GM19035 (cell line): ENCODE measurements at regions not wholly inside any gene's neighbourhood (a gene's known extent, or its start where the extent isn't known, plus 50 kb on each side); places are given as distances from the start of the nearest gene placed in this dataset.

Source experiments
- ATAC-seq: cut with Tn5 transposase; IDR thresholded peaks from one replicate; pipeline ENCODE4 v1.9.1; 2021; ENCODE audit not compliant: unreplicated experiment

DNA sequence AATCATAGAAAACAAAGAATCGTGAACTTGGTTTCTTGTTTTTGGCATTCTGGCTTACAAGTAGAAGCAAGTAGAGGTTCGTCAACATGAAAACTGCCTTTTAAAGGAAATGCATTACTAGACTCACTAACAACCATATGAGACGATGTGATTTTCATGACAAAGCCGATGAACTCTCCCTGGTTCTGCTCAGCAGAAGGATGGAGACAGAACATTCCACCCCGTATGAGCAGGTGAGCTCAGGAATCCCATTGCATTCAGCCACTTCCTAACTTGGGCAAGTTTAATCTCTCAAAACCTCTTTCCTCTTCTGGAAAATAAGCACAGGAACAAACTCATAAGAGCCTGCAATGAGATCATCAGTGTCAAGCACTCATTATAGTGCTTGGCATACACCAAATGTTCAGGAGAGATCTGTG is 57.4 kb upstream of the SVIL start:
- no peak for ATAC-seq

DNA sequence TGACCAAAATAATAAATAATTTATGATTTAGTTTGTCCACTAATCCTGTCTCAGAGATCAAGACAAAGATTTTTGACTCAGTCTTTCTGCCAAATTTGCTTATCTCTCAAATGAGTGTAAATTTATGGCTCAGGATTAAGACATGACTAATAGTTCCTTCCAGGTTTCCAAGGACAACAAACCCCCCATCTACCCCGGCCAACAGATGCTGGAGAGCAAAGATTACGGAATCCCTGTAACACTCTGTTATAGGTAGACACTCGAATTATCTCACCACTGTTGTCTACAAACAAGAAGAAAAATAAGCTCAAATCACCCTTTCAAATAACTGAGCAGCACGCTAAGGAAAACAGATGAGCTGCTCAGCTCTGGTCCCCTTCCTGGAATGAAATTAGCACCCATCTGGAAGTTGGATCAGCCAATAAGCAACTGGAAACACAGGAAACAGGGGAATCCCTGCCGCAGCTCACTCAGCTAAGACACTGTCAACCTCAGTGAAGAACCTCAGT is 56.8 kb upstream of the SVIL start:
- ATAC-seq: no peak

DNA sequence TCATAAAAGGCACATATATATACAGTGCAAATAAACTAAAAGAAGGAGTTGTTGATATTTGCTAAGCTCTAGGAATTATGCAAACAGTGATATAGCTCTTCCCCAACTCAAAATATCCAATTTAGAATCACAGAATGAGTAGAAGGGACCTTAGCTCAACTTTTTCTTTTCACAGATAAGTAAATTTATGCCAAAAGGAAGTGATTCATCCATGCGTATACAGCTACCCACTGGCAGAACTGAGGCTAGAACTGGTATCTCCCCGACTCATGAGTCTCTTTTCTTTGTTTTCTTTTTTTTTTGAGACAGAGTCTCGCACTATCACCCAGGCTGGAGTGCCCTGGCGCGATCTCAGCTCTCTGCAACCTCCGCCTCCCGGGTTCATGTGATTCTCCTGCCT is 54.2 kb upstream of the SVIL start:
- ATAC-seq: no peak

DNA sequence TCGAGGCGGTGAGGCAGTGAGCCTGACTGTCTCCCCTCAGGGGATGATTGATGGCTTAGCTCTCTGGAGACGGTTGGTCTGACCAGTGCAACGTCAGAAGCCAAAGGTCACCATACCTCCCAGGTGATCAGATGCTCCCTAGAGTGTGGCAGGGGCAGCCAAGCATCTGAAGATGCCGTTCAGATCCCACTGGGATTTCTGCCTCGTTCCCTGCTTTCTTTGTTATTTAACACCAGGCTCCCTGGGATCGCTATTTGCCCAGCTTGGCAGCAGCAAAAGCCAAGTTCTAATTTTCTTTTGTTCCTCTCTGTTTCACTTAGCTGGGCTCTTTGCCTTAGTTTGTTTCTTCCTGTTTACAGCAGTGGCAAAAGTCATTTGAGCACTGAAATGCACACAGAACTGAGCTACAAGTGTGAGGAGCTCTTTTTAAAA is 53.5 kb upstream of the SVIL start:
- no peak for ATAC-seq

DNA sequence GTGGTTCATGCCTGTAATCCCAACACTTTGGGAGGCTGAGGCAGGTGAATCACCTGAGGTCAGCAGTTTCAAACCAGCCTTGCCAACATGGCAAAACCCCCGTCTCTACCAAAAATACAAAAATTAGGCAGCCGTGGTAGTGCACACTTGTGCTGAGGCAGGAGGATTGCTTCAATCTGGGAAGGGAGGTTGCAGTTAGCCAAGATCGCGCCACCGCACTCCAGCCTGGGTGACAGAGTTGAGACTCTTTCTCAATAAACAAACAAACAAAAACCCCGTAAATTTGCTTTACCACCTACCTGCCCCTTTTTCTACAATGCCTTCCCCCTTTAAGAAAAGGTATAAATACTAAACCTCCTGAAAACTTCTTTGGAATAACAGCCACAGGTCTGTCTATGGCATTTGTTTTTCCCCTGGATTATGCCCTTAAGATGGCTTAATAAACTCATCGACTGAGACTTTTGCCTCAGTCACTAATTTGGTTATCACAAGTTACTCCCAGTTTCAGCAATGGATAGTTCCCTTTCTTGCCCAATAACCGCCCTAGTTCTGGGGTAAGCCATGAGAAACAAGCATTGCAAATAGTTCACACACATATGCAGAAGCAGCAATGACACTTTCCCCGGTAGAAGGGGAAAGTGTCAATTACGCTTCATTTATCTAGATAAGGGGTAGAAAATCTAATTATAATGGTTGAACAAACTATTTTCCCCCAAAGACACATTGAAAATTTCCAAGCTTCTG is 52.8 kb upstream of the SVIL start:
- ATAC-seq: no peak

DNA sequence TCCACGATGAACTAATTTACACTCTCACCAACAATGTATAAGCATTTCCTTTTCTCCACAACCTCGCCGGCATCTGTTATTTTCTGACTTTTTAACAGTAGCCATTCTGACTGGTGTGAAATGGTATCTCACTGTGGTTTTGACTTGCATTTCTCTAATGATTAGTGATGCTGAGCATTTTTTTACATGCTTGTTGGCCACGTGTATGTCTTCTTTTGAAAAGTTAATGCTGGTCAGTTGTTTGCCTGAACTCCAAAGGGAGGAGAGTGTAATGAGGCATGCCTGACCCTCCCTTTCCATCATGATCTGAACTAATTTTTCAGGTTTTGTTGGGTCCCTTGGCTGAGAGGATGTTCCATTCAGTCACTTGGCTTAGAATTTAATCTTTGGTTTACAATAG is 50.7 kb upstream of the SVIL start:
- no peak for ATAC-seq
